BLaER1 (cell line): ENCODE measurements at regions not wholly inside any gene's neighbourhood (a gene's known extent, or its start where the extent isn't known, plus 50 kb on each side); places are given as distances from the start of the nearest gene placed in this dataset.

Experiments used
- H3K27ac ChIP-seq: shearing (Covaris generic); formaldehyde crosslinking; 2 replicates; pipeline ENCODE4 v1.8.1; 2022
- H3K27me3 ChIP-seq: shearing (Covaris generic); formaldehyde crosslinking; 2 replicates; pipeline ENCODE4 v1.8.1; 2022
- H3K36me3 ChIP-seq: shearing (Covaris generic); formaldehyde crosslinking; 2 replicates; pipeline ENCODE4 v1.8.1; 2022
- H3K4me1 ChIP-seq: shearing (Covaris generic); formaldehyde crosslinking; 2 replicates; pipeline ENCODE4 v1.8.1; 2022
- H3K4me2 ChIP-seq: shearing (Covaris generic); formaldehyde crosslinking; 2 replicates; pipeline ENCODE4 v1.8.1; 2022
- H3K4me3 ChIP-seq: shearing (Covaris generic); formaldehyde crosslinking; 2 replicates; pipeline ENCODE4 v1.8.1; 2022
- H3K9ac ChIP-seq: shearing (Covaris generic); formaldehyde crosslinking; 2 replicates; pipeline ENCODE4 v1.8.1; 2022
- H3K9me3 ChIP-seq: shearing (Covaris generic); formaldehyde crosslinking; 2 replicates; pipeline ENCODE4 v1.8.1; 2022
- H4K20me1 ChIP-seq: shearing (Covaris generic); formaldehyde crosslinking; 2 replicates; pipeline ENCODE4 v1.8.1; 2022
- Cebpa-rat ChIP-seq: shearing (Covaris generic); IDR thresholded peaks from 2 replicates; pipeline ENCODE4 v1.8.1; 2022

DNA sequence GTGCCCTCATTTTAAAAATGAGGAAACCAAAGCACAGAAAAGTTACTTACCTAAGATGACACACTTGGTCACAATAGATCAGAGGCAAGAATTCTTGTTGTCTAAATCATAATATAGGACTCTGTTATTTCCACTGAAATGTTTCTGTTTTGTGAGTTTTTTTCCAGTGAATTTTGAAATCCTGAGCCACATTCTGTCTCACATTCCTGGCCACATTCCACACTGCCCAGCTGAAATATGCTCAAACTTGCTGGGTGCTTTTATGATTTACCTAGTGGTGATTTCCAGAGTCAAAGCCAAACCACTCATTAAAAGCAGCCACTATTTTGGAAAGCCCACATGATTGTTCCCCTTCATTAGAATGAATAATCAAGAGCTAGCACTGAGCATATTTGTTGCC is 82.3 kb upstream of the NPHP3 start:
- H3K9ac ChIP-seq = no peak overlapping the region
- no peak overlapping the region for H3K4me2 ChIP-seq
- H3K4me1 ChIP-seq = 0 out of 2 replicates have a peak, but pooled peaks cover 6% of the 10 kb centered on the region
- H3K36me3 ChIP-seq = no peaks in the 10 kb centered on the region
- TF ChIP-seq Cebpa-rat = no peak
- no peak overlapping the region for H3K27ac ChIP-seq
- H4K20me1 ChIP-seq = no peaks in the 10 kb centered on the region
- no peaks in the 10 kb centered on the region for H3K27me3 ChIP-seq
- no peak overlapping the region for H3K4me3 ChIP-seq
- H3K9me3 ChIP-seq = no peaks in the 10 kb centered on the region

DNA sequence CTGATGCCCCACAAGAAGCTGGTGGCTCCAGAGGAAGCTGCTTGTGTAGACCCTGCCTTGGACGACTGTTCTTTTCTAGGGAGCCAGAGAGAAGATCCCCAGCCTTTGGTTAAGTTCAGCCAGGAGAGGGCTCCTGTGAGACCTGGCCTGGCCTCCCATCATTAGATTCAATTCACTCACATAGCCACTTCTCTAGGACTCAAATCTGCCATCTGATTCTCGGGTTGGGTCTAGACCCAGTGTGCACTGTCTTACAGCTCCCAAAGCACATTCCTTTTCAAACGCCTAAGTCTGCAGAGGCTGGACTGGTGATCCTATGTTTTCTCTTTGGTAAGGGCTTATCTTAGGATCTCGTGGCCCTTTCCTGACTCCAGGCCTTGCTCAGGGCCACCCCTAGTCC is 81.7 kb upstream of the NPHP3 start:
- Histone ChIP-seq H3K36me3 (no peaks in the 10 kb centered on the region), H3K9me3 (no peaks in the 10 kb centered on the region), H3K9ac (no peak overlapping the region), H3K4me3 (no peak overlapping the region), H4K20me1 (no peaks in the 10 kb centered on the region), H3K4me2 (no peak overlapping the region), H3K4me1 (0 out of 2 replicates have a peak, but pooled peaks cover 6% of the 10 kb centered on the region), H3K27me3 (no peaks in the 10 kb centered on the region), H3K27ac (no peak overlapping the region)
- TF ChIP-seq Cebpa-rat = no peak

DNA sequence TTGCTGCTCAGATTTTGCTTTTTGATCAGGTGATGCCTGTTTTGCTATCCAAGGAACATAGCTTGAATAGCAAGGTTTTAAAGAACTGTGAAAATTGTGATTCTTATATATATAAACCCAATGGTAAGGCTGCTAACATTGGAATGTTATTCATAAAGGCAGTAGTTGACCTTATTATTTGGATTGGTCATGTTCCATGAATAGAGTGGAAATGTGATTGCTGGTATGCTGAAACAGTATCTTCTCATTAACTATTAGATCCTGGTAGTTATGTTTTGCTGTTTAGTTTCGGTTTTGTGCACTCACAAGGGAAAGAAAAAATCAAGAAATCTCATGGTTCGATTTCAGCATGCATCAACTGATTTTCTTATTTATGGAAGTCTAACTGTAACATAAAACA is 78.7 kb upstream of the NPHP3 start:
- TF ChIP-seq Cebpa-rat = no peak
- H3K4me1 ChIP-seq = 0 out of 2 replicates have a peak, but pooled peaks cover 6% of the 10 kb centered on the region
- peak overlapping the region; percentile 28 for H3K4me2 ChIP-seq
- H3K27me3 ChIP-seq = no peaks in the 10 kb centered on the region
- no peak overlapping the region for H3K4me3 ChIP-seq
- no peaks in the 10 kb centered on the region for H3K36me3 ChIP-seq
- no peaks in the 10 kb centered on the region for H4K20me1 ChIP-seq
- H3K9ac ChIP-seq = no peak overlapping the region
- no peaks in the 10 kb centered on the region for H3K9me3 ChIP-seq
- no peak overlapping the region for H3K27ac ChIP-seq

DNA sequence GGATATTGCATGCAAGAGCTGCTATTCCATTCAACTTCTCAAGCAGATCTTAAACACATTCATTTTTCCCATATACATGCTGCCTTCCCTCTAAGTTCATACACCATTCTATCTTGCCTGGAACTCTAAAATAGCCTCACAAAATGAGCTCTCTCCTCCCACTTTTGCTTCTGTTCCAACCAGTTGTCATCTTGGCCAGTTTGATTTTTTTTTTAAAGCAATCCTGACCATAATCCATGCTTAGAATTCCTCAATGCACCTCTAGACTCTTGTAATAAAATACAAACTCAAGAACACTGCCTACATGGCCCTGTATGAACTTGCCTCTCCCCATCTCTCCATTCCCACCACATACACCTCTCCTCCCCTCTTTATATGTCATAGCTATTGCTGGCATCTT is 68.6 kb upstream of the NPHP3 start:
- H3K9me3 ChIP-seq = peaks cover 3% of the 10 kb centered on the region; the same call in 1 of the 2 replicates
- H3K36me3 ChIP-seq = no peaks in the 10 kb centered on the region
- no peak for TF ChIP-seq Cebpa-rat
- H4K20me1 ChIP-seq = no peaks in the 10 kb centered on the region
- no peak overlapping the region for H3K27ac ChIP-seq
- H3K4me2 ChIP-seq = no peak overlapping the region
- no peaks in the 10 kb centered on the region for H3K27me3 ChIP-seq
- no peaks in the 10 kb centered on the region for H3K4me1 ChIP-seq
- H3K9ac ChIP-seq = no peak overlapping the region
- H3K4me3 ChIP-seq = no peak overlapping the region

DNA sequence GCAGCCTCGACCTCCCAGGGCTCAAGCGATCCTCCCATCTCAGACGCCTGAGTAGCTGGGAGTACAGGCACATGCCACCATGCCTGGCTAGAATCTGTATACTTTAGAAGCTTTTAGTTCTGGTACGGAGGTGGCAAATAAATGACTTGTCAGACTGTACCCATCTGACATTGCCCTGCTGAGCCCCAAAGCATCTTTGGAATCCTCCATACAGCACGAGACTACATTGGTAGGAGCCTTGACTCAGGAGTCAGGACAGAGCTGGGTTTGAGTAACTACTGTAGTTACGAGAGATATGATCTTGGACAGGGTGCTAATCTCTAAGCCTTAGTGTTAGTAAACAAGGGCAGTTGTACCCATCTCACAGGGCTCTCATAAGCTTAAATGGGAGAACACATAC is 67.8 kb upstream of the NPHP3 start:
- no peaks in the 10 kb centered on the region for H3K4me1 ChIP-seq
- H3K4me3 ChIP-seq = no peak overlapping the region
- H3K27ac ChIP-seq = no peak overlapping the region
- no peaks in the 10 kb centered on the region for H4K20me1 ChIP-seq
- H3K27me3 ChIP-seq = no peaks in the 10 kb centered on the region
- H3K36me3 ChIP-seq = no peaks in the 10 kb centered on the region
- TF ChIP-seq Cebpa-rat = no peak
- H3K4me2 ChIP-seq = no peak overlapping the region
- H3K9ac ChIP-seq = no peak overlapping the region
- H3K9me3 ChIP-seq = peaks cover 3% of the 10 kb centered on the region; the same call in 1 of the 2 replicates

DNA sequence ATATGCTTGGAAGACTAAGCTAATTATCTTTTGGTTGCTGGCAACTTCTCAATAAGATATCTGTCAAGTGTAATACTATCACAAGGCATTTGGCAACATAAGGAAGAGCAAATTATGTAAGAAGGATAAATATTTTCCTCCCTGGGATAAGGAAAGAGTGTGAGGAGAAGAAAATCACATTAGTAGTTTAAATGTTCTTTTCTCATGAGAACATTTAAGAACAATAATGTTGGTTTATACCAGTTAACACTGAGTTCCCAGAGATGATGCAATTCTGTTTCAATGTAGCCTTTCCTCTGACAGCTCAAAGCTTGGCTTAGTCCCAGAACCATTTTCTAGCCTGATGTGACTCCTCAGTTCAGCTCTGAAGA is 66.1 kb upstream of the NPHP3 start:
- Histone ChIP-seq H4K20me1 (no peaks in the 10 kb centered on the region), H3K4me3 (no peak overlapping the region), H3K4me2 (no peak overlapping the region), H3K4me1 (no peaks in the 10 kb centered on the region), H3K27me3 (no peaks in the 10 kb centered on the region), H3K27ac (no peak overlapping the region), H3K36me3 (no peaks in the 10 kb centered on the region), H3K9me3 (no peaks in the 10 kb centered on the region), H3K9ac (no peak overlapping the region)
- no peak for TF ChIP-seq Cebpa-rat

DNA sequence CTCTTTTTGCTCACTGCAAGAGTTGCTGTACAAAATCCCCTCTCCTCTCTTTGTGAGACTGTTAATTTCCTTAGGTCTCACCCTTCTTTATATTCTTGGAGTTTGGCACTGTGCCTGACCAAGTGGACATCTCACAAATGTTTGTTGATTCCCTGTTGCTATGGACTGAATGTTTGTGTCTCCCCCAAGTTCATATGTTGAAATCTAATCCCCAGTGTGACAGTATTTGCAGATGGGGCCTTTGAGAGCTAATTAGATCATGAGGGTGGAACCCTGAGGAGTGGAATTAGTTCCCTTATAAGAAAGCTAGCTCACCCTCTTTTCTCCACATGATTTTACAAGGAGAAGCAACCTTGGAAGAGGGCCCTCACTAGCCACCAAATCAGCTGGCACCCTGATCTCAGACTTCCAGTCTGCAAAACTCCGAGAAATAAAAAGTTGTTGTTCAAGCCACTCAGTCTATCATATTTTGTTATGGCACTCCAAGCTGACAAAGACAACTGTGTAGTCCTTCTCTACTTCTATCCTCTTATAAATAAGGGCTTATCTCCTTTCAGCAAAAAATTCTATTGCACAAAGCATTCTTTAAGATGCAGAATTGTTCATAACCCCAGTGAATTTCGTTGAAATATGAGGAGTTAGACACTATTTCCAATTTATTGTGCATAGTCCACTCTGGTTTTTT is 65.5 kb upstream of the NPHP3 start:
- Histone ChIP-seq H3K9me3 (no peaks in the 10 kb centered on the region), H3K4me1 (no peaks in the 10 kb centered on the region), H3K36me3 (no peaks in the 10 kb centered on the region), H3K4me3 (no peak overlapping the region), H3K27me3 (no peaks in the 10 kb centered on the region), H3K9ac (no peak overlapping the region), H3K4me2 (no peak overlapping the region), H4K20me1 (no peaks in the 10 kb centered on the region), H3K27ac (no peak overlapping the region)
- no peak for TF ChIP-seq Cebpa-rat

DNA sequence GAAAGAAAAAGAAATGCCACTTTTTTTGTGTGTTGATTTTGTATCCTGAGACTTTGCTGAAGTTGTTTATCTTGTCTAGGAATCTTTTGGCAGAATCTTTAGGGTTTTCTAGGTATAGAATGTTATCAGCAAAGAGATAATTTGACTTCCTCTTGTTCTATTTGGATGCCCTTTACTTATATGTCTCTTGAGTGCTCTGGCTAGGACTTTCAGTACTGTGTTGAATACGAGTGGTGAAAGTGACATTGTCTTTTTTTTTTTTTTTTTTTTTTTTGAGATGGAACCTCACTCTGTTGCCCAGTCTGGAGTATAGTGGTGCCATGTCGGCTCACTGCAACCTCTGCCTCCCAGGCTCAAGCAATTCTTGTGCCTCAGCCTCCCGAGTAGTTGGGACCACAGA is 64.7 kb upstream of the NPHP3 start:
- no peak for TF ChIP-seq Cebpa-rat
- Histone ChIP-seq H3K36me3 (no peaks in the 10 kb centered on the region), H3K9ac (no peak overlapping the region), H3K27me3 (no peaks in the 10 kb centered on the region), H3K4me2 (no peak overlapping the region), H3K9me3 (no peaks in the 10 kb centered on the region), H3K27ac (no peak overlapping the region), H4K20me1 (no peaks in the 10 kb centered on the region), H3K4me1 (no peaks in the 10 kb centered on the region), H3K4me3 (no peak overlapping the region)

DNA sequence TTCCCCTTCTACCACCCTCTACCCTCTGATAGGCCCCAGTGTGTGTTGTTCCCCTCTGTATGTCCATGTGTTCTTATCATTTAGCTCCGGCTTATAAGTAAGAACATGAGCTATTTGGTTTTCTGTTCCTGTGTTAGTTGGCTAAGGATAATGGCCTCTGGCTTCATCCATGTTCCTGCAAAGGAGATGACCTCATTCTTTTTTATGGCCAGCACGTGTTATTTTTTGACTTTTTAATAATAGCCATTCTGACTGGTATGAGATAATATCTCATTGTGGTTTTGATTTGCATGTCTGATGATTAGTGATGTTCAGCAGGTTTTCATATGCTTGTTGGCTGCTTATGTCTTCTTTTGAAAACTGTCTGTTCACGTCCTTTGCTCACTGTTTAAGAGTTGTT is 63.1 kb upstream of the NPHP3 start:
- no peak for TF ChIP-seq Cebpa-rat
- Histone ChIP-seq H3K4me1 (no peaks in the 10 kb centered on the region), H4K20me1 (no peaks in the 10 kb centered on the region), H3K4me2 (no peak overlapping the region), H3K27ac (no peak overlapping the region), H3K9ac (no peak overlapping the region), H3K36me3 (no peaks in the 10 kb centered on the region), H3K9me3 (no peaks in the 10 kb centered on the region), H3K4me3 (no peak overlapping the region), H3K27me3 (no peaks in the 10 kb centered on the region)

DNA sequence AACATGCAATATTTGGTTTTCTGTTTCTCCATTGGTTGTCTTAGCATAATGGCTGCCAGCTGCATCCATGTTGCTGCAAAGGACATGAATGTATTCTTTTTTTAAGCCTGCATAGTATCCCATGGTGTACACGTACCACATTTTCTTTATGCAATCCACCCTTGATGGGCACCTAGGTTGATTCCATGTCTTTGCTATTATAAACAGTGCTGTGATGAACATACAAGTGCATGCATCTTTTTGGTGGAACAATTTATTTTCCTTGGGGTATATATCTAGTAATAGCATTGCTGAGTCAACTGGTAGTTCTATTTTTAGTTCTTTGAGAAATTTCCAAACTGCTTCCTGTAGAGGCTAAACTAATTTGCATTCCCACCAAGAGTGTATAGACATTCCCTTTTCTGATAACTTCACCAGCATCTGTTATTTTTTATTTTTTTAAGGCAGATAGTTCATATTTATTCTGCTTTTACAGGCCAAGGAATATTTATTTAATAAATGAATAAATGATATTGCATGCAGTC is 62.4 kb upstream of the NPHP3 start:
- Histone ChIP-seq H3K36me3 (no peaks in the 10 kb centered on the region), H3K9me3 (no peaks in the 10 kb centered on the region), H3K27ac (no peak overlapping the region), H3K4me3 (no peak overlapping the region), H3K4me2 (no peak overlapping the region), H3K4me1 (no peaks in the 10 kb centered on the region), H4K20me1 (no peaks in the 10 kb centered on the region), H3K27me3 (no peaks in the 10 kb centered on the region), H3K9ac (no peak overlapping the region)
- no peak for TF ChIP-seq Cebpa-rat

DNA sequence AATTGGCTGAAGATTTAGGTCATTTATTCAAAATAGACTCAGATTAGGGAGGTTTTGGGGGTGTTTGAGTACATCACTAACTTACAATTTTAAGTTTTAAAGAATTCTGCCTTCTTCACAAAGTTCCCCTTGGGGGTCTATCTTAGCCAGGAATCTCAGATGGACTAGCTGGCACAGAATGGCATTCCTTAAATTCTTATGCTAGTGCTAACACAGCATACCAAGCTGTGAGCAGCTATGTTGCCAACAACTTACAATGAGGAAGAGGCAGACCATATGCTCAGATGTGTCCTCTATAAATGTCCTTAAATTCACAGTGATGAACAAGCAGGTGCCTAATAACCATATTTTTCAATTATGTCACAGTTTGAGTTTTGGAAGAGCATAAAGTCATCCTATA is 60.9 kb upstream of the NPHP3 start:
- Histone ChIP-seq H3K36me3 (no peaks in the 10 kb centered on the region), H3K4me2 (no peak overlapping the region), H3K4me1 (no peaks in the 10 kb centered on the region), H3K27ac (no peak overlapping the region), H3K27me3 (no peaks in the 10 kb centered on the region), H3K9me3 (no peaks in the 10 kb centered on the region), H3K4me3 (no peak overlapping the region), H3K9ac (no peak overlapping the region), H4K20me1 (no peaks in the 10 kb centered on the region)
- TF ChIP-seq Cebpa-rat = no peak
